HepG2 (cell line): ENCODE measurements at regions not wholly inside any gene's neighbourhood (a gene's known extent, or its start where the extent isn't known, plus 50 kb on each side); places are given as distances from the start of the nearest gene placed in this dataset.

Experiments
- ATAC-seq: fragments of 200-7000 bp; cut with Tn5 transposase; 3 replicates; pipeline ENCODE4 v1.9.1; 2020; ENCODE audit warnings: mild to moderate bottlenecking, moderate library complexity
- BruUV-seq: library from RNA; stranded (reverse); fragments of 400-500 nt; replicated peaks from 2 replicates; lab custom pipeline; 2021; lab: Mats Ljungman, UMichigan
- CTCF ChIA-PET: fragments of 300-600 bp; formaldehyde crosslinking; extraction: SDS; loops from one replicate; lab custom pipeline; 2021; ENCODE audit warnings: low total read pairs, inconsistent platforms, low intra/inter-chr PET ratio; lab: Yijun Ruan, JAX
- POLR2A ChIA-PET: fragments of 350-600 bp; sonication (Branson Sonifier 250); formaldehyde crosslinking; loops from one replicate; lab custom pipeline; 2020; ENCODE audit warnings: antibody characterized with exemption, inconsistent platforms; lab: Yijun Ruan, JAX
- DNase-seq: peaks from one replicate; pipeline ENCODE4 v3.0.0-alpha.2; 2015; ENCODE audit warnings: low spot score
- FAIRE-seq: peaks from 3 replicates; lab custom pipeline; 2011; peaks lifted over from hg19 to GRCh38; lab: Jason Lieb, UNC
- H2AFZ ChIP-seq: one replicate; pipeline ENCODE4 v1.6.1; 2011; ENCODE audit warnings: low read length, inconsistent platforms
- H3K27ac ChIP-seq: fragments of 300-600 bp; 3 replicates; pipeline ENCODE4 v1.8.0; 2011; ENCODE audit warnings: mixed run types, mild to moderate bottlenecking, mixed read lengths, low read length, inconsistent platforms; ENCODE audit not compliant: insufficient read depth; ENCODE audit errors: extremely low read length
- H3K27me3 ChIP-seq, 2 experiments: fragments of 200-600 bp in 1 of 2; 2 replicates in 1 of 2; 3 replicates in 1 of 2; pipeline versions ENCODE4 v1.6.0 to v1.8.0; 2011; ENCODE audit warnings: low read length in 2 of 2, mild to moderate bottlenecking in 2 of 2, moderate library complexity in 2 of 2, inconsistent platforms in 1 of 2; ENCODE audit not compliant: insufficient read depth in 2 of 2, control insufficient read depth in 1 of 2
- H3K36me3 ChIP-seq, 2 experiments: fragments of 200-600 bp in 1 of 2; replicated peaks in 1 of 2; 2 replicates in 1 of 2; 3 replicates in 1 of 2; pipeline versions ENCODE4 v1.5.1 to v1.8.0; 2011; ENCODE audit warnings: low read length in 2 of 2, inconsistent platforms in 1 of 2; ENCODE audit not compliant: insufficient read depth in 2 of 2, control insufficient read depth in 1 of 2
- H3K4me1 ChIP-seq: 2 replicates; pipeline ENCODE4 v1.5.1; 2012; ENCODE audit warnings: low read length, inconsistent platforms; ENCODE audit not compliant: insufficient read depth
- H3K4me2 ChIP-seq: 2 replicates; pipeline ENCODE4 v1.6.0; 2011; ENCODE audit warnings: low read depth, low read length, inconsistent platforms
- H3K4me3 ChIP-seq, 3 experiments: fragments of 200-600 bp in 1 of 3; sonication (generic), shearing (Covaris generic) in 1 of 3; replicated peaks in 1 of 3; 2 replicates each; pipeline ENCODE4 v1.5.1; 2011 to 2016; ENCODE audit warnings: low read length in 3 of 3, inconsistent platforms in 2 of 3, low read depth in 2 of 3, mild to moderate bottlenecking in 2 of 3, control low read depth in 1 of 3, mixed read lengths in 1 of 3; ENCODE audit not compliant: insufficient read depth in 1 of 3
- H3K79me2 ChIP-seq: one replicate; pipeline ENCODE4 v1.6.1; 2011; ENCODE audit warnings: low read length, inconsistent platforms; ENCODE audit not compliant: insufficient read depth
- H3K9ac ChIP-seq: 2 replicates; pipeline ENCODE4 v1.6.0; 2011; ENCODE audit warnings: mild to moderate bottlenecking, low read depth, low read length, inconsistent platforms; ENCODE audit not compliant: insufficient read depth
- H3K9me3 ChIP-seq: 2 replicates; pipeline ENCODE4 v1.5.1; 2012; ENCODE audit warnings: mild to moderate bottlenecking, low read length
- H4K20me1 ChIP-seq: 2 replicates; pipeline ENCODE4 v1.6.0; 2011; ENCODE audit warnings: inconsistent platforms, mild to moderate bottlenecking, low read length, moderate library complexity; ENCODE audit not compliant: insufficient read depth
- CEBPB ChIP-seq: IDR thresholded peaks from 2 replicates; pipeline ENCODE4 v1.6.1; 2011; ENCODE audit warnings: low read depth, low read length, improper control_type of control experiment, borderline replicate concordance
- CEBPG ChIP-seq: IDR thresholded peaks from 2 replicates; pipeline ENCODE4 v1.6.1; 2016
- GPN1 ChIP-seq: sonication (generic); formaldehyde crosslinking; IDR thresholded peaks from 2 replicates; pipeline ENCODE4 v1.5.1; 2020; ENCODE audit warnings: missing genetic modification reagents, borderline replicate concordance
- HNF4A ChIP-seq: sonication (generic); formaldehyde crosslinking; IDR thresholded peaks from 2 replicates; pipeline ENCODE4 v1.4.0; 2020; ENCODE audit warnings: missing genetic modification reagents
- HOXA3 ChIP-seq: sonication (generic); formaldehyde crosslinking; IDR thresholded peaks from 2 replicates; pipeline ENCODE4 v1.5.0; 2020; ENCODE audit warnings: missing genetic modification reagents
- SIX1 ChIP-seq: sonication (generic); formaldehyde crosslinking; IDR thresholded peaks from 2 replicates; pipeline ENCODE4 v1.4.0; 2020; ENCODE audit warnings: missing genetic modification reagents, borderline replicate concordance
- SMC3 ChIP-seq: IDR thresholded peaks from 2 replicates; pipeline ENCODE4 v1.6.1; 2011; ENCODE audit warnings: low read length, improper control_type of control experiment
- STAG1 ChIP-seq: sonication (generic); formaldehyde crosslinking; IDR thresholded peaks from 2 replicates; pipeline ENCODE4 v1.4.0; 2020; ENCODE audit warnings: missing genetic modification reagents
- ZNF143 ChIP-seq: sonication (generic); formaldehyde crosslinking; IDR thresholded peaks from 2 replicates; pipeline ENCODE4 v1.4.0; 2020; ENCODE audit warnings: missing genetic modification reagents
- WGBS: methylation state at CpG from one replicate; pipeline ENCODE4 v1.1.6; 2017; ENCODE audit warnings: low lambda C conversion rate; 5-methylcytosine and 5-hydroxymethylcytosine counted together
- in situ Hi-C: cut with HindIII; loops from 2 replicates; pipeline ENCODE4 v1.10.0; 2017; ENCODE audit warnings: low pct_unique_long_range_greater_than_20kb; ENCODE audit not compliant: extremely low pct_ligation_motif_present
- intact Hi-C: fragments of 100-400 bp; cut with micrococcal nuclease; formaldehyde crosslinking; loops from one replicate; pipeline ENCODE4 v1.10.0; 2022; ENCODE audit not compliant: unreplicated experiment
- TF ChIP-seq, protein P1 (sequence below): sonication (generic); formaldehyde crosslinking; IDR thresholded peaks from 2 replicates; pipeline ENCODE4 v1.4.0; 2020; ENCODE audit warnings: mild to moderate bottlenecking, missing genetic modification reagents, borderline replicate concordance
- TF ChIP-seq, protein P2 (sequence below): sonication (generic); formaldehyde crosslinking; IDR thresholded peaks from 2 replicates; pipeline ENCODE4 v1.4.0; 2020; ENCODE audit warnings: missing genetic modification reagents, borderline replicate concordance

DNA sequence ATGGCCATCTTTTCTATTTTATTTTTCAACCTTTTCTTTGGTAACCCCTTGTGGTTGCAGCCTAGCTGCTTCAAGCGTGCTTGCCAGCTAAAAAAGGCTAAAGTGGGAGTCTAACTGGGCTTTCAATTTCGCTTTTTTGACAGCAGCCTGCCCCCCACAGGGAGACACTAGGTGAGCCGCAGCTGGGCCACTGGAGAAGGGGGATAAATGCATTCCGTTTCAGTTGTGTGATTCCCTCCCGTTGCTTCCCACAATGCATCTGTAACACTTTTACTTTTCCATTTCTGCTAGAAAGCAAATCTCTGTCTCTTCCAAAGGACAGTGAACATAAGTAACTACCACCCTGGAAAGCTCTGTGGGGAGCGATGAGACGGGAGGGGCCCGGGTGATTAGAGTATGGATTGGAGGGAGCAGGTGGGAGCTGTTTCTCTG lies 86.3 kb upstream of the RAPGEF2 start (continued):
- TF ChIP-seq, protein P1, sequence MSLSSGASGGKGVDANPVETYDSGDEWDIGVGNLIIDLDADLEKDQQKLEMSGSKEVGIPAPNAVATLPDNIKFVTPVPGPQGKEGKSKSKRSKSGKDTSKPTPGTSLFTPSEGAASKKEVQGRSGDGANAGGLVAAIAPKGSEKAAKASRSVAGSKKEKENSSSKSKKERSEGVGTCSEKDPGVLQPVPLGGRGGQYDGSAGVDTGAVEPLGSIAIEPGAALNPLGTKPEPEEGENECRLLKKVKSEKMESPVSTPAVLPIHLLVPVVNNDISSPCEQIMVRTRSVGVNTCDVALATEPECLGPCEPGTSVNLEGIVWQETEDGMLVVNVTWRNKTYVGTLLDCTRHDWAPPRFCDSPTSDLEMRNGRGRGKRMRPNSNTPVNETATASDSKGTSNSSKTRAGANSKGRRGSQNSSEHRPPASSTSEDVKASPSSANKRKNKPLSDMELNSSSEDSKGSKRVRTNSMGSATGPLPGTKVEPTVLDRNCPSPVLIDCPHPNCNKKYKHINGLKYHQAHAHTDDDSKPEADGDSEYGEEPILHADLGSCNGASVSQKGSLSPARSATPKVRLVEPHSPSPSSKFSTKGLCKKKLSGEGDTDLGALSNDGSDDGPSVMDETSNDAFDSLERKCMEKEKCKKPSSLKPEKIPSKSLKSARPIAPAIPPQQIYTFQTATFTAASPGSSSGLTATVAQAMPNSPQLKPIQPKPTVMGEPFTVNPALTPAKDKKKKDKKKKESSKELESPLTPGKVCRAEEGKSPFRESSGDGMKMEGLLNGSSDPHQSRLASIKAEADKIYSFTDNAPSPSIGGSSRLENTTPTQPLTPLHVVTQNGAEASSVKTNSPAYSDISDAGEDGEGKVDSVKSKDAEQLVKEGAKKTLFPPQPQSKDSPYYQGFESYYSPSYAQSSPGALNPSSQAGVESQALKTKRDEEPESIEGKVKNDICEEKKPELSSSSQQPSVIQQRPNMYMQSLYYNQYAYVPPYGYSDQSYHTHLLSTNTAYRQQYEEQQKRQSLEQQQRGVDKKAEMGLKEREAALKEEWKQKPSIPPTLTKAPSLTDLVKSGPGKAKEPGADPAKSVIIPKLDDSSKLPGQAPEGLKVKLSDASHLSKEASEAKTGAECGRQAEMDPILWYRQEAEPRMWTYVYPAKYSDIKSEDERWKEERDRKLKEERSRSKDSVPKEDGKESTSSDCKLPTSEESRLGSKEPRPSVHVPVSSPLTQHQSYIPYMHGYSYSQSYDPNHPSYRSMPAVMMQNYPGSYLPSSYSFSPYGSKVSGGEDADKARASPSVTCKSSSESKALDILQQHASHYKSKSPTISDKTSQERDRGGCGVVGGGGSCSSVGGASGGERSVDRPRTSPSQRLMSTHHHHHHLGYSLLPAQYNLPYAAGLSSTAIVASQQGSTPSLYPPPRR (CRISPR knock-in tag), result no peak
- no peak for TF ChIP-seq GPN1
- peak; percentile 35; the same call in 1 of the 2 replicates for TF ChIP-seq ZNF143 (CRISPR knock-in tag)
- peak; percentile 82 for TF ChIP-seq STAG1
- no peak for TF ChIP-seq HOXA3 (CRISPR knock-in tag)
- peak; percentile 35; the same call in 1 of the 2 replicates for TF ChIP-seq SMC3
- TF ChIP-seq, all 625 proteins: peak for 8

DNA sequence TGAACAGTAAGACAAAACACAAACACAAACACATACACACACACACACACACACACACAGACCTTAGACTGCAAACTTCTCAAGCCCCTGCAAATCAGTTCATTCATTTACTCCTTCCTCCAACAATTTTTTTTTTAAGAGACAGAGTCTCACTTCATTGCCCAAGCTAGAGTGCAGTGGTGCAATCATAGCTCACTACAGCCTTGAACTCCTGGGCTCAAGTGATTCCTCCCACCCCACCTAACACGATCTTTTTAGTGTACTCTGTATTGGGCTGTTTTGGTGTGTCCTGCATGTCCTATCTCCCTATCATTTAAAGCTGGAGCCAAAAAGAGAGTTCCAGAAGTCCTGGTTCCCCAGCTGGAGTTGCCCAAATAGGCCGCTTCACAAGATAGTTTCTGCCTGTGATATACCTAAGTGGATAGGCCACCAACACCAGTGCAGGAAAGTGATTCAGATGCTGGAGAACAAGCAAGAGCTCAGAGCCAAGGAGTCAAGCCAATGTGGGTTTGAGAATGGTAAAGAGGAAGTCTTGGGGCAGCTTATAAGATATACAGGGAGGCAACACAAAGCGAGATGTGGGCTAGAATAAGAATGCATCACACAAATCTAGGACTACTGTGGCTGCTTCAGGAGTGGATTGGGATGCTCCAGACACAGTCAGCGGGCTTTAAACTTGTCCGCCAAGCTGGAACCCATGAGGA lies 85.4 kb upstream of the RAPGEF2 start:
- H3K27ac ChIP-seq, result no peak overlapping the region
- in situ Hi-C loops, result loop anchor here (10.0 to 25.0 kb wide), 2 partner anchors 163 to 280 kb away; no protein-coding TSS in a partner anchor
- intact Hi-C loops, result loop anchor here (10.0 kb wide), 1 partner anchor 163 kb away; no protein-coding TSS in a partner anchor
- ChIA-PET CTCF (no interaction called here), POLR2A (interaction anchor here (0.6 kb wide), 1 partner anchor 126 kb away, joined by 4 read pairs; no protein-coding TSS in a partner anchor)
- H3K4me2 ChIP-seq, result no peak overlapping the region; the same call in 1 of the 2 replicates
- peak; percentile 71 for ATAC-seq
- H3K4me1 ChIP-seq, result peaks cover 20% of the 10 kb centered on the region
- 67% methylated on average over 4 of the region's 5 CpGs for WGBS
- no peaks in the 10 kb centered on the region for H4K20me1 ChIP-seq
- no peak overlapping the region for H3K9ac ChIP-seq
- TF ChIP-seq, protein P2, sequence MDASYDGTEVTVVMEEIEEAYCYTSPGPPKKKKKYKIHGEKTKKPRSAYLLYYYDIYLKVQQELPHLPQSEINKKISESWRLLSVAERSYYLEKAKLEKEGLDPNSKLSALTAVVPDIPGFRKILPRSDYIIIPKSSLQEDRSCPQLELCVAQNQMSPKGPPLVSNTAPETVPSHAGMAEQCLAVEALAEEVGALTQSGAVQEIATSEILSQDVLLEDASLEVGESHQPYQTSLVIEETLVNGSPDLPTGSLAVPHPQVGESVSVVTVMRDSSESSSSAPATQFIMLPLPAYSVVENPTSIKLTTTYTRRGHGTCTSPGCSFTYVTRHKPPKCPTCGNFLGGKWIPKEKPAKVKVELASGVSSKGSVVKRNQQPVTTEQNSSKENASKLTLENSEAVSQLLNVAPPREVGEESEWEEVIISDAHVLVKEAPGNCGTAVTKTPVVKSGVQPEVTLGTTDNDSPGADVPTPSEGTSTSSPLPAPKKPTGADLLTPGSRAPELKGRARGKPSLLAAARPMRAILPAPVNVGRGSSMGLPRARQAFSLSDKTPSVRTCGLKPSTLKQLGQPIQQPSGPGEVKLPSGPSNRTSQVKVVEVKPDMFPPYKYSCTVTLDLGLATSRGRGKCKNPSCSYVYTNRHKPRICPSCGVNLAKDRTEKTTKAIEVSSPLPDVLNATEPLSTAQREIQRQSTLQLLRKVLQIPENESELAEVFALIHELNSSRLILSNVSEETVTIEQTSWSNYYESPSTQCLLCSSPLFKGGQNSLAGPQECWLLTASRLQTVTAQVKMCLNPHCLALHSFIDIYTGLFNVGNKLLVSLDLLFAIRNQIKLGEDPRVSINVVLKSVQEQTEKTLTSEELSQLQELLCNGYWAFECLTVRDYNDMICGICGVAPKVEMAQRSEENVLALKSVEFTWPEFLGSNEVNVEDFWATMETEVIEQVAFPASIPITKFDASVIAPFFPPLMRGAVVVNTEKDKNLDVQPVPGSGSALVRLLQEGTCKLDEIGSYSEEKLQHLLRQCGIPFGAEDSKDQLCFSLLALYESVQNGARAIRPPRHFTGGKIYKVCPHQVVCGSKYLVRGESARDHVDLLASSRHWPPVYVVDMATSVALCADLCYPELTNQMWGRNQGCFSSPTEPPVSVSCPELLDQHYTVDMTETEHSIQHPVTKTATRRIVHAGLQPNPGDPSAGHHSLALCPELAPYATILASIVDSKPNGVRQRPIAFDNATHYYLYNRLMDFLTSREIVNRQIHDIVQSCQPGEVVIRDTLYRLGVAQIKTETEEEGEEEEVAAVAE (CRISPR knock-in tag), result no peak
- peak; percentile 25; the same call in 1 of the 2 replicates for TF ChIP-seq HNF4A (CRISPR knock-in tag)
- TF ChIP-seq CEBPB, result 0 out of 2 replicates have a peak, but pooled peaks have one; percentile 57
- 0 out of 2 replicates have a peak, but pooled peaks have one; percentile 11 for TF ChIP-seq CEBPG (CRISPR knock-in tag)
- TF ChIP-seq SIX1 (CRISPR knock-in tag), result no peak
- peak; percentile 7 for DNase-seq
- H3K9me3 ChIP-seq, result no peaks in the 10 kb centered on the region
- H3K79me2 ChIP-seq, result no peaks in the 10 kb centered on the region
- no peak overlapping the region for H3K4me3 ChIP-seq
- H3K27me3 ChIP-seq, result no peaks in the 10 kb centered on the region
- H2AFZ ChIP-seq, result no peak overlapping the region
- no TSS peak for BruUV-seq
- peak; percentile 15 for FAIRE-seq
- no peaks in the 10 kb centered on the region for H3K36me3 ChIP-seq
